ENCODE measurements at regions not wholly inside any gene's neighbourhood (a gene's known extent, or its start where the extent isn't known, plus 50 kb on each side); places are given as distances from the start of the nearest gene placed in this dataset.

- TF ChIP-seq TAF1 (IDR thresholded peaks at IDR 0.05; ENCODE audit: borderline replicate concordance, insufficient read depth, low read length) (no peak), REST (IDR thresholded peaks at IDR 0.05; ENCODE audit: insufficient read depth in 1 of 2, low read depth in 2 of 2, low read length in 2 of 2) (no peak), POLR2AphosphoS5 (IDR thresholded peaks at IDR 0.05; ENCODE audit: low read depth, low read length) (no peak), SIN3A (IDR thresholded peaks at IDR 0.05; ENCODE audit: borderline replicate concordance, insufficient read depth, low read length) (no peak), FOXP2 (optimal IDR thresholded peaks at IDR 0.05; ENCODE audit: borderline replicate concordance, extremely low read depth, extremely low read length, insufficient read depth) (no peak)
Observed at GRCh38 chr14:87014856-87015255, 978.1 kb downstream of the GALC start.

Measured in PFSK-1 (cell line).